Esophagus muscularis mucosa (tissue), 4 donors: ENCODE measurements at regions not wholly inside any gene's neighbourhood (a gene's known extent, or its start where the extent isn't known, plus 50 kb on each side); places are given as distances from the start of the nearest gene placed in this dataset.

ENCODE experiments used
- DNase-seq: peaks from one replicate; pipeline ENCODE4 v3.0.0-alpha.2; 2017; ENCODE audit errors: extremely low spot score
- H3K27ac ChIP-seq, 4 donors: fragments of 200-600 bp; sonication (generic); replicated peaks in 1 of 4; 1 replicate in 3 of 4; 2 replicates in 1 of 4; pipeline ENCODE4 v1.5.1; 2016 to 2019; ENCODE audit warnings: mild to moderate bottlenecking in 1 of 4
- H3K27me3 ChIP-seq, 4 donors: fragments of 200-600 bp; sonication (generic); one replicate each; pipeline versions ENCODE4 v1.5.1 to v1.6.0; 2016 to 2019
- H3K36me3 ChIP-seq, 4 donors: fragments of 200-600 bp; sonication (generic); one replicate each; pipeline ENCODE4 v1.5.1; 2016 to 2019
- H3K4me1 ChIP-seq, 4 donors: fragments of 200-600 bp; sonication (generic); one replicate each; pipeline ENCODE4 v1.5.1; 2016 to 2019
- H3K4me3 ChIP-seq, 4 donors: fragments of 200-600 bp; sonication (generic); 1 replicate in 2 of 4; 2 replicates in 2 of 4; pipeline ENCODE4 v1.5.1; 2016 to 2019; ENCODE audit warnings: mild to moderate bottlenecking in 4 of 4, moderate library complexity in 1 of 4
- H3K9me3 ChIP-seq, 4 donors: fragments of 200-600 bp; sonication (generic); 1 replicate in 3 of 4; 2 replicates in 1 of 4; pipeline ENCODE4 v1.5.1; 2016 to 2019
- EP300 ChIP-seq: sonication (generic); formaldehyde crosslinking; IDR thresholded peaks from one replicate; pipeline ENCODE4 v1.6.1; 2017; ENCODE audit warnings: antibody characterized with exemption
- POLR2A ChIP-seq: fragments of 450-650 bp; IDR thresholded peaks from one replicate; pipeline ENCODE4 v1.6.1; 2017; ENCODE audit warnings: antibody characterized with exemption, moderate library complexity, mild to moderate bottlenecking, low read depth
- POLR2AphosphoS5 ChIP-seq, 2 donors: sonication (generic); formaldehyde crosslinking; IDR thresholded peaks; one replicate each; pipeline ENCODE4 v1.6.1; 2017; ENCODE audit warnings: antibody characterized with exemption in 2 of 2
- WGBS: methylation state at CpG from one replicate; pipeline ENCODE4 v1.1.5; 2018; 5-methylcytosine and 5-hydroxymethylcytosine counted together
- intact Hi-C: fragments of 100-400 bp; cut with DNase I; formaldehyde crosslinking; loops from one replicate; pipeline ENCODE4 v1.15.1; 2023
- TF ChIP-seq, protein P1 (sequence below), 3 experiments: fragments of 200-600 bp in 2 of 3; fragments of 450-650 bp in 1 of 3; sonication (generic) in 2 of 3; IDR thresholded peaks; one replicate each; pipeline ENCODE4 v1.5.1; 2017 to 2019; ENCODE audit warnings: antibody characterized with exemption in 3 of 3, mild to moderate bottlenecking in 2 of 3, moderate library complexity in 1 of 3

DNA sequence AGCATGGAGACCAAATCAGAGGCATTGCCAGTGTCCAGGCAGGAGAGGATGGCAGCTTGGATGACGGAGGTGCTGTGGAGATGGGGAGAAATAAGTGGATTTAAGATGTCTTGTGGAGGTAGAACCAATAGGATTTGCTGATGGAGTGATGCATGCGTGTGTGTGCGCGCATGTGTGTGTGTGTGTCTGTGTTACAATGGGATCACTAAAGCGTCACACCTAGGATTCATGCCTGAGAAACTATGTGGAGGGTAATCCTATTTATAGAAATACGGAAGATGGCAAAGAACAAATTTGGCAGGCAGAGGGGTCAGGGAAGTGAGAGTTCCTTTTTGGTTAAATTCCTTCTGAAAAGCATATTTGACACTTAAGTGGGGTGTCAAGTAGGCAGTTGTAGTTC, 64.8 kb upstream of the ARL8B start:
- intact Hi-C loops, result loop anchor here (5.0 to 10.0 kb wide), 2 partner anchors 252 to 400 kb away; no protein-coding TSS in a partner anchor
- TF ChIP-seq POLR2AphosphoS5 (IDR thresholded peaks at IDR 0.05) (no peak), EP300 (no peak), POLR2A (no peak)
- TF ChIP-seq, protein P1, sequence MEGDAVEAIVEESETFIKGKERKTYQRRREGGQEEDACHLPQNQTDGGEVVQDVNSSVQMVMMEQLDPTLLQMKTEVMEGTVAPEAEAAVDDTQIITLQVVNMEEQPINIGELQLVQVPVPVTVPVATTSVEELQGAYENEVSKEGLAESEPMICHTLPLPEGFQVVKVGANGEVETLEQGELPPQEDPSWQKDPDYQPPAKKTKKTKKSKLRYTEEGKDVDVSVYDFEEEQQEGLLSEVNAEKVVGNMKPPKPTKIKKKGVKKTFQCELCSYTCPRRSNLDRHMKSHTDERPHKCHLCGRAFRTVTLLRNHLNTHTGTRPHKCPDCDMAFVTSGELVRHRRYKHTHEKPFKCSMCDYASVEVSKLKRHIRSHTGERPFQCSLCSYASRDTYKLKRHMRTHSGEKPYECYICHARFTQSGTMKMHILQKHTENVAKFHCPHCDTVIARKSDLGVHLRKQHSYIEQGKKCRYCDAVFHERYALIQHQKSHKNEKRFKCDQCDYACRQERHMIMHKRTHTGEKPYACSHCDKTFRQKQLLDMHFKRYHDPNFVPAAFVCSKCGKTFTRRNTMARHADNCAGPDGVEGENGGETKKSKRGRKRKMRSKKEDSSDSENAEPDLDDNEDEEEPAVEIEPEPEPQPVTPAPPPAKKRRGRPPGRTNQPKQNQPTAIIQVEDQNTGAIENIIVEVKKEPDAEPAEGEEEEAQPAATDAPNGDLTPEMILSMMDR (IDR thresholded peaks at IDR 0.05), result no peak
- 64% methylated on average over 6 of the region's 6 CpGs for WGBS

DNA sequence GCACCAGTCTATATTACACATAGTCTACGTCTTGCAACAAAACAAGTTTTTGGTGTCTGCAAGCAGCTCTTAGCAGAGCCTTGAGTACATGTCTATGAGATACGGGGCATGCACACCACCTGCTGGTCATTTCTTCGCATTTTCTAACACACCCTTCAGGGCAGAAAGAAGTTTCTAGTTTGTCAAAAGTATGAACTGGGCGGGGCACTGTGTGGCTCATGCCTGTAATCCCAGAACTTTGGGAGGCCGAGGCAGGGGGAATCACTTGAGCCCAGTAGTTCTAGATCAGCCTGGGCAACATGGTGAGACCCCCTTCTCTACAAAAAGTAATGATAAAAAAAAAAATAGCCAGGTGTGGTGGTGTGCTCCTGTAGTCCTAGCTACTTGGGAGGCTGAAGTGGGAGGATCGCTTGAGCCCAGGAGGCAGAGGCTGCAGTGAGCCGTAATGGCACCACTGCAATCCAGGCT, 64.2 kb upstream of the ARL8B start:
- intact Hi-C loops, result loop anchor here (2.0 to 10.0 kb wide), 3 partner anchors 253 to 401 kb away; no protein-coding TSS in a partner anchor
- no peaks in the 10 kb centered on the region for H3K27me3 ChIP-seq
- DNase-seq, result no peak
- no peaks in the 10 kb centered on the region for H3K9me3 ChIP-seq
- no peak overlapping the region for H3K4me3 ChIP-seq
- WGBS, result 36% methylated on average over 7 of the region's 7 CpGs
- TF ChIP-seq EP300 (no peak), POLR2AphosphoS5 (IDR thresholded peaks at IDR 0.05) (peak in 1 of 2 donors; percentile 27), POLR2A (no peak)
- TF ChIP-seq, protein P1 (IDR thresholded peaks at IDR 0.05), result peak; percentile 72 to 79 (median 72)
- H3K36me3 ChIP-seq, result no peaks in the 10 kb centered on the region
- H3K27ac ChIP-seq, result no peak overlapping the region
- H3K4me1 ChIP-seq, result peaks cover 7 to 17% (median 13%) of the 10 kb centered on the region in 4 donors

More for the DNA sequence above, 64.8 kb upstream of the ARL8B start:
- H3K36me3 ChIP-seq, result no peaks in the 10 kb centered on the region
- H3K9me3 ChIP-seq, result no peaks in the 10 kb centered on the region
- no peaks in the 10 kb centered on the region for H3K27me3 ChIP-seq
- no peak overlapping the region for H3K27ac ChIP-seq
- DNase-seq, result no peak
- H3K4me1 ChIP-seq, result peaks cover 7 to 17% (median 13%) of the 10 kb centered on the region in 4 donors
- H3K4me3 ChIP-seq, result no peak overlapping the region

DNA sequence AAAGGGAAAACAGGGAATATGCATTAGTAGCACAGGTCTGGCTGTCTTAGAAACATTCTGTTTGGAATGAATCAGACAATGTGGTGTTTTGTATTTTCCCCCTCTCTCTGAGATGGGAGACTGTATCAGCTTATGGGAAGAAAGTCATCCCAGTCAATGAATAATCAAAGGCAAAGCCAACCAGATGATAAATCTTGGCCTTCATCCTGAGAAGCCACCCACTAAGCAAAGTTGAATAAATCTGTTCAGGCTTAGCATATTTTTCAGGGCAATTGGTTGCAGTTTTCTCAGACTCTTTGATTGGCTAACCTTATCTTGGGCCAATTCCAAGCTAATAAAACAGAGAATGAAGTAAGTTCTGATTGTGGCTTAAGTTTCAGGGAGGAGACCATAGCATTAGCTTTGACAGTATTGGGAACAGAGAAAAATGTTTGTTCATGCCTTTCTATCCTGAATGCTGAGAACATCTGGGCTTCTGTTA, 63.6 kb upstream of the ARL8B start:
- Histone ChIP-seq H3K4me1 (peaks cover 7 to 17% (median 10%) of the 10 kb centered on the region in 4 donors), H3K4me3 (no peak overlapping the region), H3K36me3 (no peaks in the 10 kb centered on the region), H3K27ac (no peak overlapping the region), H3K27me3 (no peaks in the 10 kb centered on the region), H3K9me3 (no peaks in the 10 kb centered on the region)
- intact Hi-C loops, result loop anchor here (2.0 to 10.0 kb wide), 3 partner anchors 254 to 401 kb away; no protein-coding TSS in a partner anchor
- TF ChIP-seq EP300, result no peak
- DNase-seq, result no peak

DNA sequence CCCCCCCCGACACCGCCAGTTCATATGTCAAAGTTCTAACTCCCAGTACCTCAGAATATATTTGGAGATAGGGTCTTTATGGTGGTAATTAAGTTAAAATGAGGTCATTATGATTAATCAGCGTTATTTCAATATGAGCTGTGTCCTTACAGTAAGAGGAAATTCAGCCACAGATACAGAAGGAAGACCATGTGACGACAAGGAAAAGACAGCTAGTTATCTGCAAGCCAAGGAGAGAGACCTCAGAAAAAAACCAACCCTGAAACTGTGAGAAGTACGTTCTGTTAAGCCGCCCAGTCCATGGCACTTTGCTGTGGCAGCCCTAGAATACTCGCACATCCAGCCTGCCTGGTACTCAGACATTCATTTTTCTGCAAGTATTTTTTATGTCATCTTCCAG, 62.3 kb upstream of the ARL8B start:
- intact Hi-C loops, result loop anchor here (2.0 to 10.0 kb wide), 3 partner anchors 255 to 402 kb away; no protein-coding TSS in a partner anchor
- H3K4me1 ChIP-seq, result peaks cover 7 to 17% (median 10%) of the 10 kb centered on the region in 4 donors
- no peak for DNase-seq
- TF ChIP-seq POLR2A (no peak), EP300 (no peak), POLR2AphosphoS5 (IDR thresholded peaks at IDR 0.05) (no peak)
- TF ChIP-seq, protein P1 (IDR thresholded peaks at IDR 0.05), result no peak
- H3K4me3 ChIP-seq, result no peak overlapping the region
- no peaks in the 10 kb centered on the region for H3K36me3 ChIP-seq
- H3K27ac ChIP-seq, result no peak overlapping the region
- 80% methylated on average over 7 of the region's 7 CpGs for WGBS
- H3K9me3 ChIP-seq, result no peaks in the 10 kb centered on the region
- no peaks in the 10 kb centered on the region for H3K27me3 ChIP-seq

DNA sequence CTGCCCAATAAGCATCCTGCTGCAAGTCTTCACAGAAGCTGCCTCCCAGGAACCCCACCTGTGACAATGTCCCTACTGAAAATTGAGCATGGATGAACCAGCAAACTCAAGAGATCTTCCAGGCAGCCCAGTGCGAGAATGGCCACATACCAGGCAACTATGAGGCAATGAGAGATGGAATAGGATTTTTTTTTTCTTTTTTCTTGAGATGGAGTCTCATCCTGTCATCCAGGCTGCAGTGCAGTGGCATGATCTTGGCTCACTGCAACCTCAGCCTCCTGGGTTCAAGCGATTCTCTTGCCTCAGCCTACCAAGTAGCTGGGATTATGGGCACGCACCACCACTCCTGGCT, 60.9 kb upstream of the ARL8B start:
- intact Hi-C loops, result no loop called here
- WGBS, result 88% methylated on average over 3 of the region's 3 CpGs
- TF ChIP-seq, protein P1 (IDR thresholded peaks at IDR 0.05), result no peak
- TF ChIP-seq POLR2A, result no peak
- no peak for TF ChIP-seq EP300
- no peak for TF ChIP-seq POLR2AphosphoS5 (IDR thresholded peaks at IDR 0.05)

More for the DNA sequence above, 60.9 kb upstream of the ARL8B start:
- no peak overlapping the region for H3K4me3 ChIP-seq
- H3K27ac ChIP-seq, result no peak overlapping the region
- no peak for DNase-seq
- H3K27me3 ChIP-seq, result no peaks in the 10 kb centered on the region
- H3K9me3 ChIP-seq, result no peaks in the 10 kb centered on the region
- H3K4me1 ChIP-seq, result peaks cover 7 to 17% (median 10%) of the 10 kb centered on the region in 4 donors
- H3K36me3 ChIP-seq, result no peaks in the 10 kb centered on the region
